NCI-H187 (cell line): ENCODE measurements at regions not wholly inside any gene's neighbourhood (a gene's known extent, or its start where the extent isn't known, plus 50 kb on each side); places are given as distances from the start of the nearest gene placed in this dataset.

Source experiments
- DNase-seq, 2 experiments: peaks; one replicate each; lab custom pipeline; 2025; lab: John Stamatoyannopoulos, UW

DNA sequence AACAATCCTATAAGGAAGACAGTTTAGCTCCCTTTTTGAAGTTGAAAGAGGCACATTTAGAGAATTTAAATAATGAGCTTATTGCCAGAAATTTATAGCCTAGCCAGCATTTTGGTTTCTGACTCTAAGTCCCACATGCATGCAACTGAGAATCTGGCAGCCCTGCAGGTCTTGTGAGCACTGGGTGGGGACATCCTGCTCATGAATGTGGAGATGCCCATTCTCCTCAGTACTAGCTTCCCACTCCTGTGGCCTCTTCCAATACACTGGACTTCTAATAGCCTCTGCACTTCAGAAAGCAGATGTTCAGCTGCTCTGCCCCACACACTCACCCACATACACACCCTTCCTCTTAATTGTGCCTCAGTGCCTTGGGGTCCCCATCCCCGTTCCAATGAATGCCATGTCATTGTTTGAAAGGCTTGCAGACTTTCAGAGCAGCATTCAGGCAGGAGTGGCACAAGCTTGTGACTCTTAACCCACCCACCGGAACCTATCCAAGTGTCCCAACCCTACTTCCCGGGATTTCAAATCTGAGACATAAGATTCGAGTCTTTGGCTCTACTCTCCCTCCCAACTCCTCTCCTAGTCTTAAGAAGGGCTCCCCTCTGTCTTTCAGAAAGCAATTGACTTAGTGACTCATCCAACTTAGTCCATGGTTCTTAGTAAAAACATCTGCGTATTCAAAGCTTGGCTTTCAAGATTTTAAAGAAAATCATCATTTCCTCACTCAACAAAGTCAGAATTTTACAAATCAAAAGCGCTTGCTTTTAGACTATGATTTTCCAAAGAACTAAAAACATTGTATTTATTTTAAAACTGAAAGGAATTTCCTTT is 80.0 kb upstream of the FREM2 start:
- no peak for DNase-seq

DNA sequence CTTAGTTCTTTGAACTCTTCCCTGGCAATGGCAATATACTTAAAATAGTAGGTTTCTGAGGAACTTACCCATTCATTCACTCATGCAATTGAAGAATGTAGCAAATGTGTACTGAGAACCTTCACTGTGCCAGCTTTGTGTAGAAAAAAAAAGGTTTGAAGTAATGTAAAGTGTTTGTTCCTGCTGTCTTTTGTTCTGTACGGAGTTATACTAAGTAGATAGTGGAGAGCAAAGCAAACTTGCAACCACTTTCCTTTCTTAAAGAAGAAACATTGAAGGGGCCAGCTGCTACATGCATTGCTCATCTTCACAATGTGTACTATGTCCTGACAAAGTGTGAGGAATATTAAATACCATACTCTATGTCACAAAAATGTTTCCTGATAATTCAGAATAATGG is 68.9 kb upstream of the FREM2 start:
- DNase-seq = no peak

DNA sequence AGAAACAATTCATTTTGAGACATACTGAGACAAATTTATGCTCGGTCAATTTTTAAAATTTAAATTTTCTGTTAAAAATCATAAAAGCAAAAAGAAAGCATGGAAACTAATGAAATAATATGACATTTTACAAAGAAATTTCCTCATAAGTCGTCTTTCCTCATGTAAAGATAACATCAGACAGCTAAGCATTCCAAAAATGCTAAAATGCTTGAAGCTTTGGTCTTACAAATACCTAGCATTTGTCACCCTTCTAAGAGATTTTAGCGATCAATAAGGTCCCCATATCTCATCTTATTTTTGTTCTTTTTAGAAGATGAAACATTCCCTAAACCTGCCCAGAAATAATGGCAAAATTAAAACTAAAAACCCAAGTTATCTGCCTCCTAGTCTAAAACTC is 68.5 kb upstream of the FREM2 start:
- DNase-seq = no peak

DNA sequence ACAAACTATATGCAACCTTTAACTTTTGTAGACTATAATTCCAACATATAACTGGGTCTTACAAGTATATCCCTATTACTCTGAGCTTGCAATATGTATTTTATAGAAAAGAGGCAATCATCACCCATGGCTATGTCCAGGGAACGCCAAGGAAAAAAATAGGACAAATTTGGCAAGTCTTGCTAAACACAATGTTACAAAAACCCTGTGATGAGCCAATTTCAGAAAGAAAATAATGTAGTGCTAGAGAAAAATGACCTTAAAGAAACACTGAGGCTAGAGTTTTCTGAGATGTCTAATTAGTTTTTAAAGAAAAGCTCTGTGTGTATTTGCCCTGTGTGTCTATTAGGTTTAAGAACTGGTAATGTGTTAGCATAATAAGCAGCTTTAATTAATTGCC is 68.0 kb upstream of the FREM2 start:
- no peak for DNase-seq

DNA sequence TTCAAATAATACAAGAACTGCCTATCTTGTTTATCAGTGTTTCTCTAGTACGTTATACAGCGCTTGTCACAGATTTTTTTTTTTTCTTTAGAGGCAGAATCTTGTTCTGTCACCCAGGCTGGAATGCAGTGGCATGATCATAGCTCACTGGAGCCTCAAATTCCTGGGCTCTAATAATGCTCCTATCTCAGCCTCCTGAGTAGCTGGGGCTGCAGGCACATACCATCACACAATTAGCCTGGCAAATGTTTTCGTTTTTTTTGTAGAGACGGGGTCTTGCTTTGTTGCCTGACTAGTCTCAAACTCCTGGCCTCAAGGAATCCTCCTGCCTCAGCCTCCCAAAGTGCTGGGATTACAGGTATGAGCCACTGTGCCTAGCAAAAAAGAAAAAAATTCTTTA is 66.0 kb upstream of the FREM2 start:
- no peak for DNase-seq

DNA sequence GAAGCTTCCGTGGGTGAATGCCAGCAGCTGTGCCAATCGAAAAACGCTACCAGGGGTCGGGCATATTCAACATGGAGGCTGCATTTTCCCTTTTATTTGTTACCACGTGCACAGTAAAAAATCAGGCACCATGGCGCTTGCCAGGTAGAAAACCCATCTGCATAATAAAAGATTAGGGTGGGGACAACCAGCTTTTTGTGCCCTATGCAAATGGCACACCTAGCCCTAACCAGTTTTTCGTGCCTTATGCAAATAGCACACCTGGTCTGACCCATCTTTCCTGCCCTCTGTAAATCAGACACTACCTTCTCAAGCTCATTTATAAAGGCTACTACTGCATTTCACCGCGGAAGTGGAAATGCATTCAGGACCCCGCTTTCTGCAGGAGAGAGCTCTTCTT is 62.1 kb upstream of the FREM2 start:
- no peak for DNase-seq

DNA sequence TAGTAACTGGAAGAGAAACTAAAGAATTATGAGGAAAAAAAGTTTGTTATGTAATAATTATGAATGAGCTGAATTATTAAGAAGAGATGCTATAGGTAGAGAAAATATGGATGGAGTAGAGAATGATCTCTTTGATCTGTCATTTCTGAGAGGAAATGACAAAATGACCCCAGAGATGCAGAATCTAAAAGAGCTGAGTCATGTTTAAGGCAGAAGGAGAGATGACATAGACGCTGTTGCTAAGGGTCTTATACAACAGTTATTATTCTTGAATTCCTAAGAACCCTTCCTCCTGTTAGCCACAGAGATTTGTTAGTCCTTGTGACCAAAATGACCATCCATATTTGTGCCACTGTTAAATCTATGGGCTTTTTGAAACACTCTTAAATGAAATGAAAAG is 58.3 kb upstream of the FREM2 start:
- no peak for DNase-seq

DNA sequence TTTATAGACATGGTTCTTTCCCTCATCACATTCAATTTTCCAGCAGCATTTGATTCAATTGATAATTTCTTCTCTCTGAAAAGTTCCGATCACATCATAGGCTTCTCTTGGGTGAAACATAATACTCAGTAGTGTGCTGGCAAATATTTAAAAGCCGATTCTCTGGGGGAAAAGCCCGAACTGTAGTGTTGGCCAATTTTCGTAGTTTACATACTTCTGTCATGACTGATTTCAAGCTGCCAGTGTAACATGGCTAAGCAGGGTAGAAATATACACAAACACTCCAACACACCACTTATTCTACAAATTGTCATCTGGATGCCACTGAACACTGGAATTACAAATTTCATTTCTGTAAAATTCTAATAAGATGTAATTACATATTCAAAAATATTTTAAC is 56.1 kb upstream of the FREM2 start:
- no peak for DNase-seq

DNA sequence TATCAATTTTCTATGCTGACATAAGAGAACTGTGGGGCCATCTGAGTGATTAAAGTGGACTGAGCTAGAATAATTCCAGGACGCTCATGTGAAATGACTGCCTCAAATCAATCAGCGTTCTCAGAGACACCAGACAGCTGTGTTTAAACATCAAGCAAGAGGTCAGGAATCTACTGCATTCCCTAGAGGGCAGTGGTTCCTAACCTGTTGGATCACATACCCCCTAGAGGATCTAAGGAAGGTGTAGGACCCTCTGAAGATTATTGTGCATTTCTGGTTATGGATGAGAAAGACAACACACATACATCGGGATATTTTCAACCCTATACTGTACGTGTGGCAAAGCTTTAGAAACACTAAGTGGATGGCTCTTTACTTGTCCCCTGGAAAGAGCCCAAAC is 51.8 kb upstream of the FREM2 start:
- no peak for DNase-seq

DNA sequence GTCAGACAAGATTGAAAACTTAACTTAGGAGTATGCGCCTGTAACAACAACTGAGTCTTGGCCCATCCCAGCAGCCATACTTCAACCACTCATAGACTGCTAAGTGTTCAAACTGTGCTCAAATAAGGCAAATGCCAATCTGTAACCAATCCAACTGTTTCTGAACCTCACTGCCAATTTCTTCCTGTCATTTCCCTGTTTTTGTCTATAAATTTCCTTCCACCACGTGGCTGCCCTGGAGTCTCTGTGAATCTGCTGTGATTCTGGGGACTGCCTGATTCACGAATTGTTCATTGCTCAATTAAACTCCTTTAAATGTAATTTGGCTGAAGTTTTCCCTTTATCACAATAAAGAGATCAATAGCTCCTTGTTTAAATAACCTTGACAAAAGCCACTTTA is 50.8 kb upstream of the FREM2 start:
- DNase-seq = no peak

DNA sequence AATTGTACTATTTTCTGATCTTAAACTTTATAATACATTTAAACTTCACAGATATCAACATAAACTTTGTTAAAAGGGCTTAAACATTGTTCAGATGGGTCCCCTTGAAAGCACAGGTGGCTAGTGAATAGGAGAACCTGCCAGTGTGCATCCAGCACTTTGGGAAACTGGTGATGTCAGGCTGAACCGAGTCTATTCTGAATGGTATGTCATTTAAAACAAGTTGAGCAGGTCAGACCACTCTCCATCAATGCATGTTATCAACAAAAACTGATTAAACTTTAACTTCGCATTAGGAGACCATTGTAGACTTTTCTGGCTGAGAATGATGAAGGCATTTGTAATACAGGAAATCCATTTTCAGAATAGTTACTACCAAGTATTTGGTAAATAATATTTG is 50.1 kb upstream of the FREM2 start:
- no peak for DNase-seq
